Right renal pelvis (tissue), 4 donors: ENCODE measurements at regions not wholly inside any gene's neighbourhood (a gene's known extent, or its start where the extent isn't known, plus 50 kb on each side); places are given as distances from the start of the nearest gene placed in this dataset.
"Not testable (repeated sequence)": the region's sequence is repeated elsewhere in the genome, so short reads cannot be mapped to it uniquely, and the experiment has no call there.

Experiments
- DNase-seq, 4 donors: peaks; one replicate each; pipeline ENCODE4 v3.0.0-alpha.2; 2013; ENCODE audit warnings: low read depth in 4 of 4, low spot score in 3 of 4, missing footprints in 1 of 4

DNA sequence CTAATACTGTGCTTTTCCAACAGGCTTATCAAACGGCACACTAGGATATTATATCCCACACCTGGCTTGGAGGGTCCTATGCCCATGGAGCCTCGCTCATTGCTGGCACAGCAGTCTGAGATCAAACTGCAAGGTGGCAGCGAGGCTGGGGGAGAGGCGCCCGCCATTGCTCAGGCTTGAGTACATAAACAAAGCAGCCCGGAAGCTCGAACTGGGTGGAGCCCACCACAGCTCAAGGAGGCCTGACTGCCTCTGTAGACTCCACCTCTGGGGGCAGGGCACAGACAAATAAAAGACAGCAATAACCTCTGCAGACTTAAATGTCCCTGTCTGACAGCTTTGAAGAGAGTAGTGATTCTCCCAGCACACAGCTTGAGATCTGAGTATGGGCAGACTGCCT lies 128.0 kb upstream of the CAV2 start:
- not testable (repeated sequence) for DNase-seq

DNA sequence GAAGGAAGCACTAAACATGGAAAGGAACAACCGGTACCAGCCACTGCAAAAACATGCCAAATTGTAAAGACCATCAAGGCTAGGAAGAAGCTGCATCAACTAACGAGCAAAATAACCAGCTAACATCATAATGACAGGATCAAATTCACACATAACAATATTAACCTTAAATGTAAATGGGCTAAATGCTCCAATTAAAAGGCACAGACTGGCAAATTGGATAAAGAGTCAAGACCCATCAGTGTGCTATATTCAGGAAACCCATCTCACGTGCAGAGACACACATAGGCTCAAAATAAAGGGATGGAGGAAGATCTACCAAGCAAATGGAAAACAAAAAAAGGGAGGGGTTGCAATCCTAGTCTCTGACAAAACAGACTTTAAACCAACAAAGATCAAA lies 126.3 kb upstream of the CAV2 start:
- DNase-seq: not testable (repeated sequence)

DNA sequence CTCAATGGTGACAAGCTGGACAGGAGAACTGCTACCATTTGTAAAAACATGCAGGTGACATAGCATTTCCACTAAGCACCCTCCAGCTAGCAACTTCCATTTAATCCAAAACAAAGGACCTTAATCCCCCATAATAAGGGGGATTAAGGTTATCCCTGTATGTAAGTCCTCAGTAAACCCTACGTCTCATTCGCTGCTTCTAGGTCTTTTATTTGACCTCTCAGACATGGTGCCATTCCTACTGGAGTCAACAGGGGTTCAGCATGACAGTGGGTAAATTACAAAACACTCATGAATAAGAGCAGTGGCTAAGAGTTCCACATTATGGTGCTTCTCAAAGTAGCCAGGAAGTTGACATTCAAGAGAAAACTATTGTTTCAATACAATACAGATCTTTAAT lies 121.8 kb upstream of the CAV2 start:
- DNase-seq: no peak

DNA sequence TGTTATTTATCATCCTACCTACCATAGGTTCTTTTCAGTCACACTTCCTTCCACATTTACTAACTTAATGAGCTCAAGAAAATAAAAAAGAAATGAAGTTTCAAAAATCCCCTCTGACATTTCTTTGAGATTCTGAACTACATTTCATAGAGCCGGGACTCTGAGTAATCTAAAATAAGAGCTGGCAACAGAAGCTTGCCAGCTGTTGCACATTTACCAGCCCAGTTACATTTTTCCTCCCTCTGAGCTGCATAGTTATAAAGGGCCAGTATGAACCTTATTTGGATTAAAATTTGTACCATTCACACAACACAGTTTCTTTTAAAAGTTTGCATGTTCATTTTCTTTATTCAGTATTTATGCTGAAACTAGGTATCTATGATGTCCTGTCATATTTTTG lies 119.5 kb upstream of the CAV2 start:
- no peak for DNase-seq

DNA sequence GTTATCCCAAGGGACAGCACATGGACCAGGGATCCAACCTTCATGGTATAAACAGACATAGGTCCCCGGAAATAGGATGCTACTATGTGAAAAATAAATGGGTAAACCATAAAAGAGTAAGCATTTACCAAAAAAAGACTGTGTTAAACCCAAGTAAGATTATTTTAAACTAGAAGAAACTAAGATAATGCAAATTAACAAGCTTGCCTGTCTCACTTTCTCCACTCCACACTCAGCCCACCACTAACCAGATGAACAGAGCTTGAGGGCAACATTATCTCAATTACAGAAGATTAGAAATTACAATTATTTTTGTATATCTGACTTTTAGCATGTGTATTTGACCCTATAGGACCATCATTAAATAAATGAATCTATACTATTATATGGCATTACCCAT lies 117.2 kb upstream of the CAV2 start:
- no peak for DNase-seq

DNA sequence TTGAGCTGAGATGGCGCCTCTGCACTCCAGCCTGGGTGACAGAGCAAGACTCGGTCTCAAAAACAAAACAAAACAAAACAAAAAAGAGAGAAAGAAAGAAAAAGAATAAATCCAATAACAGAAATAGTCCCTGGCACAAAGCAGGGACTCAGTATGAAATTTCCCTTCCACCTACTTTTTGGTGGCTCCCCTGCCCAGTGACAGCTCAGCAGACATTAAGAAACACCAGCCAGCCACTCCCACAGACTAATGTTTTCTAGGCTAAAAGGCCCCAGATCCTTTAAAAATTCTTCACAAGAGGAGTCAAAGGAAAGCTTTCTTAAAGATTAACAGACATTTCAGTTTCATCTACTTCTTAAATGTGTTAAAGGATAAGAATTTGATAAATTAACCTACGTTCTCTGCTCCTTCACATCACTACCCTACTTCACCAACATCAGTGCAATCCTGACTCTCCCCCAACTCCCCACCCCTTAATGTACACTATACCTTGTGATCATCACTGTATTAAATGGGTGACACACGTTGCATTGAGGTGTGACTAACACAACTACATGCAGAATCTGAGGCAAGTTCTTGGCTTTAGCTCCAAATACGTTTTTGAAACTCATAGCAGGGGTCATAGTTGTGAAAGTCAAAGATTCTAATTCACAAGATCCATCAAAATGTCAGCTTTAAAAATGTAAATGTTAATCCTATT lies 114.5 kb upstream of the CAV2 start:
- no peak for DNase-seq

DNA sequence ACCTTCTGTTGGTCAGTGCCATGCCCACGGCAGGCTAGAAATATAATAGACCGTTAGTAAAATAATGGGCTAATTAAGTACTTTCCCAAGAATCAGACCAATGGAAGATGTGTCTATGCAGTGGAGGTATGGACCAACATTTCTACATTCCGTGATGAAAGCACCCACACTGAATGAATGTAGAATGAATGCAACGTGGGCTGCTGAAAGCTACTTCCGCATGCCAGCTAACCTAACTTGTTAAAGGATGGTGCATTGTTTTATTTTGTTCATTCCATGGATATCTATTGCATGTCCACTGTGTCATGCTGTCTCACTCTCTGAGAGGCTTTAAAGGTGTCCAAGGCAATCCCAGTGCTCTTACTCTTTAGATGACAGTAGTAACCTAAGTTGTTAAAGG lies 112.9 kb upstream of the CAV2 start:
- no peak for DNase-seq

DNA sequence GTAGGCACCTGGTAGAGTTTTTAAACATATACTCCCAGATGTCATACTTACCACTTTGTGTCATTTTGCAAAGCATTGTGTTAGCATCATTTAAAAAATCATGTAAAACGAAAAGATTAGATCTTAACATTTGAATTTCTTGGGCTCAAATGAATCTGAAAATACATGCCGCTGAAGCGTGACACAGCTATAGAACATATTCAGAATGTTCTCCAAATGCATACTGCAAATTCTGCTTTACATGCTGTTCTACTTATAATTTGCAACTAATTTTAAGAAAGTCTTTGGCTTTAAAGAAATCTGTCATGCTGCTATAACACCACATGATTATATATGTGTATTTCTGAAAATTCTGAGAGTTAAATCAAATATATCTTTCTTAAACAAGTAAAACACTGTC lies 109.2 kb upstream of the CAV2 start:
- no peak for DNase-seq

DNA sequence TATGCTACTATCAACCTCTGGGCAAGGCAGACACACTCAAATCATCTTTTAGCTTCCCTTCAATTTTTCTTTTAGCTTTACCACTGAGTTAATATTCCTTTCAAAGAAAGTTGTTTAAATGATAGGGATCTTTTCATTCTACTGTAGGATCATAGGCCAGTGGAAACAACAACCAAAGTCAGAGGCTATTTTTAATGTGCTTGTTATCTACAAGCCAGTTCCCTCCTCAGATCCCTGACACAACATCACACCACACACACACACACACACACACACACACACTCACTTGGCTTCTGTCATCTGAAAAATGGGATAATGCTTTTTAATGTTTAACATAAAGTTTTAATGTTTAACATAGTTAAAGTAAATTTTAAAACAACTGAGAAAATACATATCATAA lies 106.7 kb upstream of the CAV2 start:
- no peak for DNase-seq

DNA sequence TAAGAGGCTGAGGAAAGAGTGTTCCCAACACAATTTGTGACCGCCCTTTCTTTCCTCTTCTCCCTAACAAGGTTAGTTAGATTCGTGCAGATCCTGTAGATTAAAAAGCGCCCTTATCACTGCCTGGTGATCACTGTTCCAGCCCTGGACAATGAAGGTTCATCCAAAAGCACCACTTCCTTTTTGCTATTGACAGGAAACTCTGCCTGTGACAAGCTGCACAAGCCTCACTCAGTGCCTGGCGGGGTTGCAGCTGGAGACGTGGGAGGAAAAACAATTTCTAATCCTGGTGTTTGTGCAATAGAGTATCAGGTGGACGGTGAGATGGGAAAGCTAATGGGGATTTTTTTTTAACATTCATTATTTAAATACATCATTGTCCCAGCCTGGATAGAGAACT lies 105.9 kb upstream of the CAV2 start:
- peak in 2 of 4 donors; percentile 4 to 22 for DNase-seq

DNA sequence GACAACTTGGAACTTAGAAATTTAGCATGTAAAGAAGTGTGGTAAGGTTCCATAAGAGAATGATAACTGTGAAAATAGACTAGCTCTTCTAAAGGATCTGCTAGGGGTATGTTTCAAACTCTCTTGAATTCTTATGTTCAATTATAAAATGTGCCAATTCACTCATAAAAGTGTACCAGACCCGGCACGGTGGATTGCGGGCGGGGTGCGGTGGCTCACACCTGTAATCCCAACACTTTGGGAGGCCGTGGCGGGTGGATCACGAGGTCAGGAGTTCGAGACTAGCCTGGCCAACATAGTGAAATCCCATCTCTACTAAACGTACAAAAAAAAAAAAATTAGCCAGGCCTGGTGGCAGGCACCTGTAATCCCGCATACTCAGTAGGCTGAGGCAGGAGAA lies 105.4 kb upstream of the CAV2 start:
- no peak for DNase-seq

DNA sequence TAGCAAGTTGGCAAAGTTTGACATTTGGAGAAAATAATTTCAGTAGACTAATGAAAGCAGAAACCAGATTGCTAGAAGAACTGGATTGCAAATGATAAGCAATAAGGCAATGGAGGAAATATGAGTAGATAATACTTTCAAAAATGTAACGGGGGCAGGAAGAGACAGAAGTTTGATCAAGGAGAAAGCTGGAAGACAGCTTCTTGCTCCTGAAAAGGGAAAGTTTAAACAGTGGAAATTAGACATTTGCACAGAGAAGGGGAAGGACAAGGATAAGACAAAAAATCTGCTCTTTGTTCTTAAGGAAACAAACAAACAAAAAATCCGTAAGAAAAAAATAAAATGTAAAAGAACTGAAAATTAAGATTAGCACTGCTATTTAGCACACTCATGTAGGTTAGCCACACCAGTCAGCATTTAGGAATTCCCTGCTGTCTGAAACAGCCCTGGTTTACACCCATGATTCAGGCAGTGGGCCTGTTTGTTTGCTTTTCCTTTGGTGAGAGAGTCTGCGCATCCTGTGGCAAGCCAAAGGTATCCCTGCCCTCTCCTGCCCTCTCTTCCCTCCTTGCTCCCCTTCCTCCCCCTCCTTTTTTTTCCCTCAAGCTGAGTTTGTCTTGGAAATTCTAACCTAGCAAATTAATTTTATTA lies 104.3 kb upstream of the CAV2 start:
- no peak for DNase-seq

DNA sequence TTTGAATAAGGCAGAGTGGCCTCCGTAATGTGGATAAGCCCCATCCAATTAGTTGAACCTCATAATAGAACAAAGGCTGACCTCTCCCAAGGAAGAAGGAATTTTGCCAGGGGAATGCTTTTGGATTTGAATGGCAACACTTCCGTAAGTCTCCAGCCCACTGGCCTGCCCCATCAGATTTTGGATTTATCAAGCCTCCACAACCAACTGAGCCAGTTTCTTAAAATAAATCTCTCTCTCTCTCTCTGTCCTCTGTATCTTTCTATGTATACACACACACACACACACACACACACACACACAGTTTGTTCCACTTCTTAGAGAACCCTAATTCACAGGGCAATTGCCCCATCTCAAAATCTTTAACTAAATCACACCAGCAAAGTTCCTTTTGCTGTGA lies 100.9 kb upstream of the CAV2 start:
- no peak for DNase-seq

DNA sequence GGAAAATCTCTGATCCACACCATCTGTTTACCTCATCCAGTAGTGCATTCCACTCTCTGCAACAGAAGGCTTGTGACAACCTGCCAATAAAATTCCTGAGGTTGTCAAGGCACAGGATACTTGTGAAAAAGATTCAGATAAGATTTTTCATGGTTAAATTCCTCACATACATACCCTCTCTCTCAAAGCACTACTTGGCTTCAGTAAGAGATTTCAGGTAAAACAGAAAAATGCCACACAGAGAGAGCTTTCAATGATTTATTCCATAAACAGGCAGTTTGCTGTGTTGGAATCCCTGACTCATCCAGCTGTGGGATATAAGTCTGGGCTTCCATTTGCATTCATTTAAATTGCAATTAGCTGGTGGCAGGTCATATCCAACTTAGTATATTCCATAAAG lies 99.7 kb upstream of the CAV2 start:
- no peak for DNase-seq

DNA sequence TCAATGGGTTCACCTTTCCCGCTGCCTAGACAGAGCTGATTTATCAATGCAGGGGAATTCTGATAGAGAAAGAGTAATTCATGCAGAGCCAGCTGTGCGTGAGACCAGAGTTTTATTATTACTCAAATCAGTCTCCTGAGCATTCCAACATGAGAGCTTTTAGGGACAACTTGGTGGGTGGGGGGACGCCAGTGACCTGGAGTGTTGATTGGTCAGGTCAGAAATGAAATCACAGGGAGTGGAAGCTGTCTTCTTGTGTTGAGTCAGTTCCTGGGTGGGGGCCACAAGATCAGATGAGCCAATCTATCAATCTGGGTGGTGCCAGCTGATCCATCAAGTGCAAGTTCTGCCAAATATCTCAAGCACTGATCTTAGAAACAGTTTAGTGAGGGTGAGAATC lies 99.0 kb upstream of the CAV2 start:
- no peak for DNase-seq

DNA sequence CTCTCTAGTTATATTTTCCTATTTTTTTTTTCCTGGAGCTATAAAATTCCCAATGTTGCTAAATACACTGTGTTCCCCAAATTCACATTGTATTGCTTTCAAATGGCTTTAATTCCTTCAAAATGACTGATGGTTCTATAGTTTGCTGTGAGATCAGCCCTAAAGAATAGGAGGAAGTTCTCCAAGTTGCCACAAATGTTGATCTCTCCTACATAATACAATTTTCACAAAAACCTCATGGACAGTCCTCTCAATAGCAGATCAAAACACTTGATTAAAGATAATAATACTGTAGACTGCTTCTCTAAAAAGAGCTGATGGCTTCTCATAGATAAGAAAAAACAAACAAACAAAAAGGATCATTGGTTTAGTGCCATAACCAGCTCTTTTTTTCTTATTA lies 97.8 kb upstream of the CAV2 start:
- no peak for DNase-seq

DNA sequence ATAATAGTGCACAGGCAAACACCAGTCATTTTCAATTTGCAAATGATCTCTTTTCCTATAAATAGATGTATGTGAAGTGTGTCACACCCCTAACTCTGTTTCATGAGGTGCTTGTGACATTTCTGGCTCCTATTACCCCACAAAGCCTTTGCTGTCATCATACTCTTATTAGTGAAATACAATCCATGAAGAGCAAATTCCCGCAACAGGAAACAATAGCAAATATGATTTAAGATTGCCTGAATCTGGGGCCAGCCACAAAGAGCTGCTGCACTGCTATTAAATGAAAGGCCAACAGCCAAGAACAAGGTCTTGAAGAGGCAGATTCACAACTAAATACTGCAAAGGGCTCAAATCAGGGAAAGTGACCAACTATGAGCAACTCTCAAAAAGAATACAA lies 96.3 kb upstream of the CAV2 start:
- no peak for DNase-seq

DNA sequence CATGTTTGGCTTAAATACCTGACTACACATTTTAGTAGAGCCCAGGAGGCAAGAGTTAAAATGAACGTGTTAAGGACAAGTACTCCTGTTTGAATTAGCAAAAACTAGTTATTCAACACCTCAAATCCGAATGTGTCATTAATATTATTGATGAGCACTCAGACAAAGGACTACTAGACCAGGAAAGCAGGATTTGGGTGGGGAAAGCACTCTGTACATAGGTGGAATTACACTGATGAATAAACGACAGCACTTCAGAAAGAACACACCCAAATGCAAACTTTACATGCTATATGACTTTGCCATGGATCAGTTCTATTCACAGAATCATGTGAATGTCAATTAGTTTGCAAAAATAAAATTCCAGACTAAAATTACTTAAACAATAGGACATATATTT lies 95.1 kb upstream of the CAV2 start:
- DNase-seq: no peak

DNA sequence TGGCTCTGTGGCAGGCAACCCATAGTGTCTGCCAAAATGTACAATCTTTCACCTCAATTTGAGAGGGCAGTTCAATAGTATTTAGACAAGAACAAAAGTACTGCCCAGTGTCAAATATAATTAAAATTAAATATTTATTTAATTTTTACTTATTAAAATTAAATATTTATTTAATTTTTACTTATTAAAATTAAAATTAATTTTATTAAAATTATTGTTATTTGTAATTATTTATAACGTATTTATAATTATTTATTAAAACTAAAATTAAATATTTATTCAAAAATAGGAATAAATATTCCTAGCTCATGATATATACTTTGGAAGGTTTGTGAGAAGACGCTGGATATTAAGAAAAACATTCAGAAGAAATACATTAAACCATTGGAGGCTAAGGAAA lies 93.7 kb upstream of the CAV2 start:
- no peak for DNase-seq

DNA sequence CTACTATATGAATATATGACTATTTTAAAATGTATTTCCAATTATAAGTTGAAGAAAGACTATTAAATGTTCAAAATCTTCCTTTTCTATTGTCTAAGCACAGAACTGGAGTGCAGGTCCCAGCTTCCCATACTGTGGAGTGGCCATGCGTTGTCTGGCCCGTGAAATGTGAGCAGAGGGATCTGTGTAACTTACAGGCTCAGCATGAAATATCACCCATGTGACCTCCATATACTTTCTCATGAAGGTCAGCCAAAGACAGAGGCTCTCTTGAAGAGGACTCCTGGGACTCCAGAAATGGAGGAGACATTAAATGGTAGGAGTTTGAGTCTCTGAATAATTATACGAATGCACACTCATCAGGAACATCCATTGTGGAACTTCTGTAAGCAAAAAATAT lies 92.4 kb upstream of the CAV2 start:
- no peak for DNase-seq

DNA sequence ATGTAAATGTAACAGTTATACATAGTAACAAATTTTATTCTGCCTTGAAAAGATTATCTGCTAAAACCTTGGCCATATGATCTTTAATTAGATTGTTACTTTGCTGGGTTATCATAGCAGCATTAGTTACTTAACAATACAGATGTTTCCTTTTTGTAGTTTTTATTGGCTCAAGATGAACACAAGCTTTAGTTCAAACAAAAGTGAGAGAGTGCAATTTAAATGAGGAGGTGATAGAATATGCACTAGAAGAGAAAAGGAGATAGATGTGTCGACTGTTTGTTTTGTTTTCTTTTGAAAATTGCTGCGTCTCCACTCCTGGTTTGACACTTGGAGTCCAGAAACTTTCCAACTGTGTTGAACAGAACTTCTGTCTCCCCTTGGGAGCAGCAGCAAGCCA lies 91.4 kb upstream of the CAV2 start:
- DNase-seq: no peak

DNA sequence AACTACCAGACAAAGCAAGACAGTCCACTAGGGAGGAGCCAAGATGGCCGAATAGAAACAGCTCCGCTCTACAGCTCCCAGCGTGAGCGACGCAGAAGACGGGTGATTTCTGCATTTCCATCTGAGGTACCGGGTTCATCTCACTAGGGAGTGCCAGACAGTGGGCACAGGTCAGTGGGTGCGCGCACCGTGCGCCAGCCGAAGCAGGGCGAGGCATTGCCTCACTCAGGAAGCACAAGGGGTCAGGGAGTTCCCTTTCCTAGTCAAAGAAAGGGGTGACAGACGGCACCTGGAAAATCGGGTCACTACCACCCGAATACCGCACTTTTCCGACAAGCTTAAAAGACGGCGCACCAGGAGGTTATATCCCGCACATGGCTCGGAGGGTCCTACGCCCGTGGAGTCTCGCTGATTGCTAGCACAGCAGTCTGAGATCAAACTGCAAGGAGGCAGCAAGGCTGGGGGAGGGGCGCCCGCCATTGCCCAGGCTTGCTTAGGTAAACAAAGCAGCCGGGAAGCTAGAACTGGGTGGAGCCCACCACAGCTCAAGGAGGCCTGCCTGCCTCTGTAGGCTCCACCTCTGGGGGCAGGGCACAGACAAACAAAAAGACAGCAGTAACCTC lies 90.6 kb upstream of the CAV2 start:
- DNase-seq: not testable (repeated sequence)
